SK-N-SH treated with all-trans-retinoic acid at 6 μM for 48 hours (cell line): ENCODE measurements at regions not wholly inside any gene's neighbourhood (a gene's known extent, or its start where the extent isn't known, plus 50 kb on each side); places are given as distances from the start of the nearest gene placed in this dataset.
A peak's percentile ranks its signal among the peaks of the same experiment; 100 is the strongest.

Experiments used
- ATAC-seq: fragments of 200-7000 bp; cut with Tn5 transposase; 3 replicates; pipeline ENCODE4 v1.9.1; 2020; ENCODE audit warnings: mild to moderate bottlenecking, moderate library complexity
- ARNTL ChIP-seq: fragments of 450-650 bp; formaldehyde crosslinking; IDR thresholded peaks from 2 replicates; pipeline ENCODE4 v1.5.0; 2020; ENCODE audit warnings: low read depth, mild to moderate bottlenecking, moderate library complexity, borderline replicate concordance
- BACH2 ChIP-seq: fragments of 250-450 bp; sonication (Bioruptor Pico); IDR thresholded peaks from 2 replicates; pipeline ENCODE4 v1.9.0; 2021; ENCODE audit warnings: mild to moderate bottlenecking, borderline replicate concordance
- CSDC2 ChIP-seq: fragments of 250-450 bp; sonication (Bioruptor Pico); IDR thresholded peaks from 2 replicates; pipeline ENCODE4 v1.5.0; 2020; ENCODE audit warnings: mild to moderate bottlenecking, moderate library complexity
- CSRNP3 ChIP-seq: fragments of 250-450 bp; sonication (Bioruptor Pico); IDR thresholded peaks from 2 replicates; pipeline ENCODE4 v1.5.1; 2021; ENCODE audit warnings: mild to moderate bottlenecking, moderate library complexity
- ESRRG ChIP-seq: fragments of 250-450 bp; sonication (Bioruptor Pico); IDR thresholded peaks from 2 replicates; pipeline ENCODE4 v1.6.1; 2021; ENCODE audit warnings: mild to moderate bottlenecking
- GLIS3 ChIP-seq: fragments of 250-450 bp; sonication (Bioruptor Pico); IDR thresholded peaks from 2 replicates; pipeline ENCODE4 v1.5.0; 2020; ENCODE audit warnings: mild to moderate bottlenecking, moderate library complexity
- ISL1 ChIP-seq: fragments of 250-450 bp; sonication (Bioruptor Pico); IDR thresholded peaks from 2 replicates; pipeline ENCODE4 v2.1.2; 2022; ENCODE audit warnings: mild to moderate bottlenecking, moderate library complexity
- OSR1 ChIP-seq: fragments of 250-450 bp; sonication (Bioruptor Pico); IDR thresholded peaks from 2 replicates; pipeline ENCODE4 v1.8.0; 2022; ENCODE audit warnings: moderate library complexity, mild to moderate bottlenecking, inconsistent platforms
- PATZ1 ChIP-seq: fragments of 250-450 bp; sonication (Bioruptor Pico); IDR thresholded peaks from 2 replicates; pipeline ENCODE4 v1.8.0; 2020; ENCODE audit warnings: mild to moderate bottlenecking, moderate library complexity, borderline replicate concordance
- POU6F1 ChIP-seq: fragments of 250-450 bp; sonication (Bioruptor Pico); IDR thresholded peaks from 2 replicates; pipeline ENCODE4 v1.8.0; 2021; ENCODE audit warnings: low read depth, mild to moderate bottlenecking, moderate library complexity, borderline replicate concordance
- PPARA ChIP-seq: fragments of 250-450 bp; sonication (Bioruptor Pico); IDR thresholded peaks from 2 replicates; pipeline ENCODE4 v1.5.0; 2020; ENCODE audit warnings: mild to moderate bottlenecking, borderline replicate concordance
- RARB ChIP-seq: fragments of 250-450 bp; sonication (Bioruptor Pico); IDR thresholded peaks from 2 replicates; pipeline ENCODE4 v1.8.0; 2021; ENCODE audit warnings: mild to moderate bottlenecking, moderate library complexity
- SNAI2 ChIP-seq: fragments of 250-450 bp; sonication (Bioruptor Pico); IDR thresholded peaks from 2 replicates; pipeline ENCODE4 v1.5.0; 2020; ENCODE audit warnings: mild to moderate bottlenecking, moderate library complexity
- TCF4 ChIP-seq: fragments of 250-450 bp; sonication (Bioruptor Pico); IDR thresholded peaks from 2 replicates; pipeline ENCODE4 v1.8.0; 2021; ENCODE audit warnings: mild to moderate bottlenecking, moderate library complexity, borderline replicate concordance
- TOX ChIP-seq: fragments of 250-450 bp; sonication (Bioruptor Pico); IDR thresholded peaks from 2 replicates; pipeline ENCODE4 v1.8.0; 2021; ENCODE audit warnings: mild to moderate bottlenecking, moderate library complexity, borderline replicate concordance
- ZC3H10 ChIP-seq: fragments of 250-450 bp; sonication (Bioruptor Pico); IDR thresholded peaks from 2 replicates; pipeline ENCODE4 v1.5.1; 2021; ENCODE audit warnings: mild to moderate bottlenecking, moderate library complexity
- ZFP3 ChIP-seq: fragments of 250-450 bp; sonication (Bioruptor Pico); IDR thresholded peaks from 2 replicates; pipeline ENCODE4 v1.5.0; 2020; ENCODE audit warnings: mild to moderate bottlenecking, moderate library complexity
- ZFP30 ChIP-seq: fragments of 450-650 bp; formaldehyde crosslinking; IDR thresholded peaks from 2 replicates; pipeline ENCODE4 v1.5.0; 2022; ENCODE audit warnings: mild to moderate bottlenecking, moderate library complexity
- ZNF565 ChIP-seq: fragments of 450-650 bp; formaldehyde crosslinking; conservative IDR thresholded peaks from 2 replicates; pipeline ENCODE4 v1.5.0; 2020; ENCODE audit warnings: low read depth, mild to moderate bottlenecking, moderate library complexity
- ZNF70 ChIP-seq: fragments of 450-650 bp; formaldehyde crosslinking; IDR thresholded peaks from 2 replicates; pipeline ENCODE4 v1.5.0; 2020; ENCODE audit warnings: mild to moderate bottlenecking, moderate library complexity
- ZNF8 ChIP-seq: fragments of 450-650 bp; formaldehyde crosslinking; IDR thresholded peaks from 2 replicates; pipeline ENCODE4 v1.5.0; 2020; ENCODE audit warnings: mild to moderate bottlenecking, moderate library complexity
- TF ChIP-seq, protein P1 (sequence below): fragments of 250-450 bp; sonication (Bioruptor Pico); IDR thresholded peaks from 2 replicates; pipeline ENCODE4 v1.5.1; 2020; ENCODE audit warnings: low read depth, mild to moderate bottlenecking, moderate library complexity
- TF ChIP-seq, protein P2 (sequence below): fragments of 250-450 bp; sonication (Bioruptor Pico); IDR thresholded peaks from 2 replicates; pipeline ENCODE4 v1.5.0; 2020; ENCODE audit warnings: mild to moderate bottlenecking, moderate library complexity

DNA sequence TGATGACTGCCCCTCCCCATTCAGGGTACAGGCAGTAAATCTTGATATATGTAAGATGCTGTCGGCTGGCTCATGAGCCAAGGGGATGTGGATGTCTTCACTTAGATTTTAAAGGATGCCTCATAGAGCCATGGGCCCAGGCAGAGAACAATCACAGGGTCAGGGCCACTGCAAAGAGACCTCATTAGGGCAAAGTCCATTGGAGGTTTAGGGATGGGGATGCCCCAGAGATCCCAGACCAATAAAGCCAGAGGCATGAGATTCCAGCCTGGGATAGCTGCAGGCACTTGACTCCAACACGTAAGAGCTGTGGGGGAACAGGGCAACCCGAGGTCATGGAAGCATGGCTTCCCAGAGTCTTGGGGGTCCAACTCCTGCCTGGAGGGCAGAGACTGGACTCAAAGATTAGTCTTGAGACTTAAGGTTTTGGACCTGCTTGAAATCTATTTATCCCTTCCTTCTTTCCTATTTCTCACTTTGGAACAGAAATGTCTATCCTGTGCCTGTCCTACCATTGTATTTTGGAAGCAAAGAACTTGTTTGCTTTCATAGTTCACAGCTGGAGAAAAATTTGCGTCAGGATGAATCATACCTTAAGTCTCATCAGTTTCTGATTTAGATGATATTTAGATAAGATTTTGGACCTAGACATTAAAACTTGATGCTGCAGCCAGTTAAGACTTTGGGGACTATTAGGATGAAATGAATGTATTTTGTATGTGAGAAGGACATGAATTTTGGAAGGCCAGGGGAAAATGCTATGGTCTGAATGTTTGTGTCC, 101.3 kb upstream of the ADRA1B start:
- peak; percentile 26; the same call in 2 of the 3 replicates for ATAC-seq
- no peak for TF ChIP-seq SNAI2 (CRISPR knock-in tag)
- TF ChIP-seq, protein P1, sequence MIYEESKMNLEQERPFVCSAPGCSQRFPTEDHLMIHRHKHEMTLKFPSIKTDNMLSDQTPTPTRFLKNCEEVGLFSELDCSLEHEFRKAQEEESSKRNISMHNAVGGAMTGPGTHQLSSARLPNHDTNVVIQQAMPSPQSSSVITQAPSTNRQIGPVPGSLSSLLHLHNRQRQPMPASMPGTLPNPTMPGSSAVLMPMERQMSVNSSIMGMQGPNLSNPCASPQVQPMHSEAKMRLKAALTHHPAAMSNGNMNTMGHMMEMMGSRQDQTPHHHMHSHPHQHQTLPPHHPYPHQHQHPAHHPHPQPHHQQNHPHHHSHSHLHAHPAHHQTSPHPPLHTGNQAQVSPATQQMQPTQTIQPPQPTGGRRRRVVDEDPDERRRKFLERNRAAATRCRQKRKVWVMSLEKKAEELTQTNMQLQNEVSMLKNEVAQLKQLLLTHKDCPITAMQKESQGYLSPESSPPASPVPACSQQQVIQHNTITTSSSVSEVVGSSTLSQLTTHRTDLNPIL = no peak
- no peak for TF ChIP-seq GLIS3 (CRISPR knock-in tag)
- no peak for TF ChIP-seq RARB
- TF ChIP-seq CSRNP3 (CRISPR knock-in tag) = no peak
- no peak for TF ChIP-seq CSDC2
- no peak for TF ChIP-seq PATZ1 (CRISPR knock-in tag)
- no peak for TF ChIP-seq ZFP3 (CRISPR knock-in tag)
- no peak for TF ChIP-seq PPARA (CRISPR knock-in tag)
- TF ChIP-seq ZNF565 (CRISPR knock-in tag) = no peak
- no peak for TF ChIP-seq ZFP30
- no peak for TF ChIP-seq POU6F1 (CRISPR knock-in tag)
- TF ChIP-seq ESRRG (CRISPR knock-in tag) = no peak
- TF ChIP-seq TCF4 = no peak
- TF ChIP-seq BACH2 = no peak
- no peak for TF ChIP-seq ISL1 (CRISPR knock-in tag)
- TF ChIP-seq ZC3H10 = no peak
- TF ChIP-seq ARNTL (CRISPR knock-in tag) = no peak
- TF ChIP-seq, protein P2, sequence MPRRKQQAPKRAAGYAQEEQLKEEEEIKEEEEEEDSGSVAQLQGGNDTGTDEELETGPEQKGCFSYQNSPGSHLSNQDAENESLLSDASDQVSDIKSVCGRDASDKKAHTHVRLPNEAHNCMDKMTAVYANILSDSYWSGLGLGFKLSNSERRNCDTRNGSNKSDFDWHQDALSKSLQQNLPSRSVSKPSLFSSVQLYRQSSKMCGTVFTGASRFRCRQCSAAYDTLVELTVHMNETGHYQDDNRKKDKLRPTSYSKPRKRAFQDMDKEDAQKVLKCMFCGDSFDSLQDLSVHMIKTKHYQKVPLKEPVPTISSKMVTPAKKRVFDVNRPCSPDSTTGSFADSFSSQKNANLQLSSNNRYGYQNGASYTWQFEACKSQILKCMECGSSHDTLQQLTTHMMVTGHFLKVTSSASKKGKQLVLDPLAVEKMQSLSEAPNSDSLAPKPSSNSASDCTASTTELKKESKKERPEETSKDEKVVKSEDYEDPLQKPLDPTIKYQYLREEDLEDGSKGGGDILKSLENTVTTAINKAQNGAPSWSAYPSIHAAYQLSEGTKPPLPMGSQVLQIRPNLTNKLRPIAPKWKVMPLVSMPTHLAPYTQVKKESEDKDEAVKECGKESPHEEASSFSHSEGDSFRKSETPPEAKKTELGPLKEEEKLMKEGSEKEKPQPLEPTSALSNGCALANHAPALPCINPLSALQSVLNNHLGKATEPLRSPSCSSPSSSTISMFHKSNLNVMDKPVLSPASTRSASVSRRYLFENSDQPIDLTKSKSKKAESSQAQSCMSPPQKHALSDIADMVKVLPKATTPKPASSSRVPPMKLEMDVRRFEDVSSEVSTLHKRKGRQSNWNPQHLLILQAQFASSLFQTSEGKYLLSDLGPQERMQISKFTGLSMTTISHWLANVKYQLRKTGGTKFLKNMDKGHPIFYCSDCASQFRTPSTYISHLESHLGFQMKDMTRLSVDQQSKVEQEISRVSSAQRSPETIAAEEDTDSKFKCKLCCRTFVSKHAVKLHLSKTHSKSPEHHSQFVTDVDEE = no peak
- TF ChIP-seq ZNF70 (CRISPR knock-in tag) = no peak

DNA sequence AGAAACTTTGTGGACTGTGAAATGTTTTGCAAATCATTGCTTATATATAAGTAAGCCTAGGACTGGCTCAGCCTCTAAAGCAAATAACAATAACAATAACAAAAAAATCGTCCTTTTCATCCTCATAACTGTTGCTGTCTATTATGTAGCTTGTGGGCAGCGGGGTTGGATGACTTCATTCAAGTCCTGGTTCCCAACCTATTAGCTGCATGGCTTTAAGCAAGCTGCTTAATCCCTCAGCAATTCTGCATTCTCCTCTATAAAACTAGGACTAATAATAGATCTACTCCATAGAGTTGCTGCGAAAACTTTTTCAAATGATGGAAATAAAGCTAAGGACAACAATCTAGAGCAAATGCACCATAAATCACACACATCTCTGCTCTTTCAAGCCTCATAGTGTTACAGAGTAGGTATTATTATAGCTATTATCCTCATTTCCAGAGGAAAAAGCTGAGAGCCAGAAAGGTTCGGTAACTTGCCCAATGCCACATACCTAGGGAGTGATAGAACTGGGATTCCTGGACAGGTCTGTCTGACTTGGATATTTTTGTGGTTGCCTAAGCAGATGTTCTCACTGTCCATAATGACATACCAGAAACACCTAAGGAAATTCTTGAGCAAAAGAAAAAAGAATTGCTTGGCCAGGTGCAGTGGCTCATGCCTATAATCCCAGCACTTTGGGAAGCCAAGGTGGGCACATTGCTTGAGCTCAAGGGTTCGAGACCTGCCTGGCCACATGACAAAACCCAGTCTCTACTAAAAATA, 98.8 kb upstream of the ADRA1B start:
- no peak for ATAC-seq
- TF ChIP-seq, protein P1 = no peak
- TF ChIP-seq ZNF8 (CRISPR knock-in tag) (no peak), CSRNP3 (CRISPR knock-in tag) (no peak), OSR1 (CRISPR knock-in tag) (no peak), ZFP3 (CRISPR knock-in tag) (no peak), ISL1 (CRISPR knock-in tag) (no peak), PPARA (CRISPR knock-in tag) (no peak), ESRRG (CRISPR knock-in tag) (no peak), BACH2 (no peak), ZNF70 (CRISPR knock-in tag) (no peak), GLIS3 (CRISPR knock-in tag) (no peak), ZNF565 (CRISPR knock-in tag) (no peak), ZFP30 (no peak), TOX (CRISPR knock-in tag) (no peak)
- TF ChIP-seq, protein P2 = no peak
